Activated CD4-positive, alpha-beta T cell treated with anti-CD3 and anti-CD28 coated beads, Interleukin-10, Interleukin-2, amounts not matched to agents 100 ng/mL and 50 ng/mL, durations not matched to agents 16 hours and 8 hours (primary cell): ENCODE measurements at regions not wholly inside any gene's neighbourhood (a gene's known extent, or its start where the extent isn't known, plus 50 kb on each side); places are given as distances from the start of the nearest gene placed in this dataset.

ENCODE experiments used
- DNase-seq: peaks from one replicate; pipeline ENCODE4 v3.0.0-alpha.2; 2020

GRCh38 chr9:81532251-81532650 lies 157.1 kb downstream of the TLE1 start:
- no peak for DNase-seq

GRCh38 chr9:81531511-81531910 lies 157.8 kb downstream of the TLE1 start:
- DNase-seq = no peak

GRCh38 chr9:81530846-81531245 lies 158.5 kb downstream of the TLE1 start:
- no peak for DNase-seq

GRCh38 chr9:81530310-81530810 lies 159.0 kb downstream of the TLE1 start:
- DNase-seq = no peak

- DNase-seq = no peak
Measured at GRCh38 chr9:81529556-81530193, 159.7 kb downstream of the TLE1 start.

GRCh38 chr9:81526587-81526986 lies 162.8 kb downstream of the TLE1 start:
- no peak for DNase-seq

GRCh38 chr9:81522716-81523551 lies 166.4 kb downstream of the TLE1 start:
- peak; percentile 1 for DNase-seq

- no peak for DNase-seq
Measured at GRCh38 chr9:81521892-81522291, 167.5 kb downstream of the TLE1 start.

GRCh38 chr9:81519816-81520495 lies 169.4 kb downstream of the TLE1 start:
- DNase-seq = no peak

- no peak for DNase-seq
Measured at GRCh38 chr9:81517954-81518353, 171.4 kb downstream of the TLE1 start.

GRCh38 chr9:81513059-81513458 lies 176.3 kb downstream of the TLE1 start:
- DNase-seq = no peak

GRCh38 chr9:81512641-81513040 lies 176.7 kb downstream of the TLE1 start:
- no peak for DNase-seq

- no peak for DNase-seq
Measured at GRCh38 chr9:81508476-81508875, 180.9 kb downstream of the TLE1 start.

GRCh38 chr9:81506941-81507864 lies 182.1 kb downstream of the TLE1 start:
- DNase-seq = no peak

- no peak for DNase-seq
Measured at GRCh38 chr9:81499594-81499993, 189.8 kb downstream of the TLE1 start.

- no peak for DNase-seq
Measured at GRCh38 chr9:81499021-81499454, 190.3 kb downstream of the TLE1 start.

- no peak for DNase-seq
Measured at GRCh38 chr9:81498576-81498975, 190.8 kb downstream of the TLE1 start.

GRCh38 chr9:81497091-81497490 lies 192.3 kb downstream of the TLE1 start:
- no peak for DNase-seq

GRCh38 chr9:81492710-81493447 lies 196.5 kb downstream of the TLE1 start:
- no peak for DNase-seq

GRCh38 chr9:81490605-81491331 lies 198.6 kb downstream of the TLE1 start:
- no peak for DNase-seq

- no peak for DNase-seq
Measured at GRCh38 chr9:81489046-81489445, 200.3 kb downstream of the TLE1 start.
